PC-3 (cell line): ENCODE measurements at regions not wholly inside any gene's neighbourhood (a gene's known extent, or its start where the extent isn't known, plus 50 kb on each side); places are given as distances from the start of the nearest gene placed in this dataset.

ENCODE experiments used
- ATAC-seq: fragments of 200-7000 bp; cut with Tn5 transposase; 2 replicates; pipeline ENCODE4 v1.9.1; 2020; ENCODE audit warnings: mild to moderate bottlenecking, moderate library complexity
- BruUV-seq: library from RNA; stranded (reverse); fragments of 400-500 nt; replicated peaks from 2 replicates; lab custom pipeline; 2021; lab: Mats Ljungman, UMichigan
- CTCF ChIA-PET: fragments of 300-600 bp; sonication (Branson Sonifier 250); formaldehyde crosslinking; loops from one replicate; lab custom pipeline; 2022; ENCODE audit warnings: antibody characterized with exemption; lab: Charles Lee
- POLR2A ChIA-PET: fragments of 300-600 bp; sonication (Branson Sonifier 250); formaldehyde crosslinking; loops from one replicate; lab custom pipeline; 2022; ENCODE audit warnings: antibody characterized with exemption; ENCODE audit not compliant: unreplicated experiment; lab: Charles Lee
- DNase-seq: peaks from one replicate; pipeline ENCODE4 v3.0.0-alpha.2; 2015
- H2AFZ ChIP-seq: fragments of 300-600 bp; sonication (generic); 2 replicates; pipeline ENCODE4 v1.6.0; 2016; ENCODE audit warnings: antibody characterized with exemption, low read length
- H3F3A ChIP-seq: fragments of 300-600 bp; sonication (generic); one replicate; pipeline ENCODE4 v1.6.0; 2017; ENCODE audit warnings: antibody characterized with exemption, low read length, control low read depth, mild to moderate bottlenecking; ENCODE audit not compliant: unreplicated experiment
- H3K27ac ChIP-seq: fragments of 300-600 bp; sonication (generic); 2 replicates; pipeline ENCODE4 v1.5.1; 2016; ENCODE audit warnings: mild to moderate bottlenecking, low read length
- H3K27me3 ChIP-seq: fragments of 300-600 bp; sonication (generic); 2 replicates; pipeline ENCODE4 v1.6.1; 2016; ENCODE audit warnings: low read length, mixed read lengths
- H3K36me3 ChIP-seq: fragments of 300-600 bp; sonication (generic); 2 replicates; pipeline ENCODE4 v1.6.1; 2016; ENCODE audit warnings: low read depth, mixed run types, low read length, mixed read lengths
- H3K4me1 ChIP-seq: fragments of 300-600 bp; sonication (generic); 2 replicates; pipeline ENCODE4 v1.5.1; 2016; ENCODE audit warnings: low read length; ENCODE audit not compliant: insufficient read depth
- H3K4me2 ChIP-seq: fragments of 300-600 bp; sonication (generic); 2 replicates; pipeline ENCODE4 v1.6.0; 2016; ENCODE audit warnings: low read length
- H3K4me3 ChIP-seq: fragments of 300-600 bp; sonication (generic); 2 replicates; pipeline ENCODE4 v1.5.1; 2016; ENCODE audit warnings: mild to moderate bottlenecking, low read length, mixed read lengths
- H3K79me2 ChIP-seq: fragments of 300-600 bp; sonication (generic); 2 replicates; pipeline ENCODE4 v1.6.1; 2017; ENCODE audit warnings: low read length, mixed read lengths
- H3K9ac ChIP-seq: fragments of 300-600 bp; sonication (generic); 2 replicates; pipeline ENCODE4 v1.6.0; 2016; ENCODE audit warnings: mild to moderate bottlenecking, low read length
- H3K9me2 ChIP-seq: fragments of 300-600 bp; sonication (generic); replicated peaks from 2 replicates; pipeline ENCODE4 v1.6.1; 2016; ENCODE audit warnings: mixed run types, low read length, mixed read lengths
- H3K9me3 ChIP-seq: fragments of 300-600 bp; sonication (generic); 2 replicates; pipeline ENCODE4 v1.6.1; 2016; ENCODE audit warnings: low read length, mixed read lengths
- H4K20me1 ChIP-seq: fragments of 300-600 bp; sonication (generic); 2 replicates; pipeline ENCODE4 v1.6.1; 2016; ENCODE audit warnings: low read length, mixed read lengths
- EZH2 ChIP-seq: fragments of 300-600 bp; sonication (generic); IDR thresholded peaks from one replicate; pipeline ENCODE4 v1.6.1; 2017; ENCODE audit warnings: antibody characterized with exemption, mild to moderate bottlenecking, low read length; ENCODE audit not compliant: unreplicated experiment
- EZH2phosphoT487 ChIP-seq: fragments of 300-600 bp; sonication (generic); IDR thresholded peaks from 2 replicates; pipeline ENCODE4 v1.6.1; 2018; ENCODE audit warnings: mild to moderate bottlenecking, antibody characterized with exemption, low read length, borderline replicate concordance
- intact Hi-C: fragments of 100-400 bp; cut with micrococcal nuclease; formaldehyde crosslinking; loops from 2 replicates; pipeline ENCODE4 v1.9.0; 2023
- TF ChIP-seq, protein P1 (sequence below): fragments of 300-600 bp; sonication (generic); conservative IDR thresholded peaks from 2 replicates; pipeline ENCODE4 v1.5.1; 2017; ENCODE audit warnings: antibody characterized with exemption, low read depth, mild to moderate bottlenecking, low read length

DNA sequence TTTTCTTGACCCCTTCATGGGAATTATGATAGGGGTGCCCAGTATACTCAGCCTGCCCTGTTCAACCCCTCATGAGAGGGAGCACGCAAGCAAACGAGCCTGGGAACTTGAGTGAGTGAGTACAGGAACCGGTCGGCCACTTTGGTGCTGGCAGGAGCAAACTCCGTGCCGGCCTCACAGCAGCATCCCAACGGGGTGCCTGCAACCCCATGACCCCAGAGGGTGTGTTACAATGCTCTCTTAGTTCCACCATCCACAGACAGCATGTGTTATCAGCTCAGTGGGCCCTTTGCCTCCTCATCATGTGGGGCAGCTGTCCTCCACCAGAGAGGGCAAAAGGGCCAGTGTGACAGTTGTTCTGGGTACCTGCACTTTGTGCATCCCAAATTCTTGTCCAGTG lies 289.8 kb downstream of the FRK start:
- Histone ChIP-seq H3K27me3 (no peaks in the 10 kb centered on the region), H3K9ac (no peak overlapping the region), H2AFZ (no peak overlapping the region), H3F3A (no peaks in the 10 kb centered on the region), H4K20me1 (no peaks in the 10 kb centered on the region), H3K27ac (no peak overlapping the region), H3K4me1 (no peaks in the 10 kb centered on the region), H3K4me2 (no peak overlapping the region), H3K9me3 (no peaks in the 10 kb centered on the region), H3K4me3 (no peak overlapping the region), H3K36me3 (no peaks in the 10 kb centered on the region), H3K9me2 (no peaks in the 10 kb centered on the region), H3K79me2 (no peaks in the 10 kb centered on the region)
- BruUV-seq, result no TSS peak
- ChIA-PET POLR2A (no interaction called here), CTCF (no interaction called here)
- intact Hi-C loops, result no loop called here
- TF ChIP-seq, protein P1, sequence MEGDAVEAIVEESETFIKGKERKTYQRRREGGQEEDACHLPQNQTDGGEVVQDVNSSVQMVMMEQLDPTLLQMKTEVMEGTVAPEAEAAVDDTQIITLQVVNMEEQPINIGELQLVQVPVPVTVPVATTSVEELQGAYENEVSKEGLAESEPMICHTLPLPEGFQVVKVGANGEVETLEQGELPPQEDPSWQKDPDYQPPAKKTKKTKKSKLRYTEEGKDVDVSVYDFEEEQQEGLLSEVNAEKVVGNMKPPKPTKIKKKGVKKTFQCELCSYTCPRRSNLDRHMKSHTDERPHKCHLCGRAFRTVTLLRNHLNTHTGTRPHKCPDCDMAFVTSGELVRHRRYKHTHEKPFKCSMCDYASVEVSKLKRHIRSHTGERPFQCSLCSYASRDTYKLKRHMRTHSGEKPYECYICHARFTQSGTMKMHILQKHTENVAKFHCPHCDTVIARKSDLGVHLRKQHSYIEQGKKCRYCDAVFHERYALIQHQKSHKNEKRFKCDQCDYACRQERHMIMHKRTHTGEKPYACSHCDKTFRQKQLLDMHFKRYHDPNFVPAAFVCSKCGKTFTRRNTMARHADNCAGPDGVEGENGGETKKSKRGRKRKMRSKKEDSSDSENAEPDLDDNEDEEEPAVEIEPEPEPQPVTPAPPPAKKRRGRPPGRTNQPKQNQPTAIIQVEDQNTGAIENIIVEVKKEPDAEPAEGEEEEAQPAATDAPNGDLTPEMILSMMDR, result no peak
- no peak for TF ChIP-seq EZH2
- no peak for TF ChIP-seq EZH2phosphoT487
- no peak for ATAC-seq
- DNase-seq, result no peak

DNA sequence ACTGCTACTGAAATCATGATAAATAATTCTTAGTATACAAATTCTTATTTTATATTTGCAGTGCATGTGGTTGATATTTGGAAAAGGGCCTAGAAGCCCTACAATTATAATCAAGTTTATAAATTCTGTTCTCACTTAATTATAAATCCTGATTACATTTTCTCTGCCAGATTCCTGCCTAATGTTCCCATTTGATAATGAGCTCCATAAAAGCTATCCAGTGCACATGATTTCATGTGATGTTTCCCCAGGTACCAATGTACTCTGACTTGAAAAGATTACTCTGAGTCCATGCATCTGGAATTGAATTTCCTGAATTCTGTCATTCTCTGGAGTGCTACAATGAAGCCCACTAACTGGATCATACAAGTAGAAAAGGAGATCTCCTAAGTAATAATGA lies 292.2 kb downstream of the FRK start:
- Histone ChIP-seq H3K27ac (no peak overlapping the region), H3K36me3 (no peaks in the 10 kb centered on the region), H4K20me1 (no peaks in the 10 kb centered on the region), H3K4me3 (no peak overlapping the region), H3K27me3 (no peaks in the 10 kb centered on the region), H3F3A (no peaks in the 10 kb centered on the region), H3K79me2 (no peaks in the 10 kb centered on the region), H3K9me3 (no peaks in the 10 kb centered on the region), H3K9me2 (no peaks in the 10 kb centered on the region), H3K4me2 (no peak overlapping the region), H2AFZ (no peak overlapping the region), H3K9ac (no peak overlapping the region), H3K4me1 (no peaks in the 10 kb centered on the region)
- ChIA-PET CTCF (no interaction called here), POLR2A (no interaction called here)
- ATAC-seq (no peak), DNase-seq (no peak)
- no peak for TF ChIP-seq EZH2
- TF ChIP-seq, protein P1, result no peak
- no peak for TF ChIP-seq EZH2phosphoT487
- no TSS peak for BruUV-seq
- intact Hi-C loops, result no loop called here

DNA sequence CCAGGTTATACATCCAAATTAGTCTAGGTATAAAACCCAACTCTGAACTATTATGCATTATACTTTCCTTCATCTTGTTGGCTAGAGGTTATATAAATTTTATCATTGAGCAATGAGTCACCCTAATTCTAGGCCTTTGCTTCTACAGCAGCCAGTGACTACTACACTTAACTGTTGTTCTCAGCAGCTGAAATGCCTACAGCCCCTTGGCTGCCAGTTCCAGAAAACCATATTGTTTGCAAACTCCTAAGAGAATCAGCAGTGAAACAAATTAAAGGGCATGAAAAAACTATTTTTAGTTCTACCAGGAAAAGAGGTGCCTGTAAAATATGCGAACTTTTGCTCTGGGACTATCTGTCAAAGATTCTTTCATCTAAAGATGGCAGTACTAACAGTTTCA lies 292.8 kb downstream of the FRK start:
- CTCF ChIA-PET, result no interaction called here

More for the DNA sequence above, 292.8 kb downstream of the FRK start:
- Histone ChIP-seq H3F3A (no peaks in the 10 kb centered on the region), H3K36me3 (no peaks in the 10 kb centered on the region), H3K27me3 (no peaks in the 10 kb centered on the region), H3K9me2 (no peaks in the 10 kb centered on the region), H2AFZ (no peak overlapping the region), H3K9ac (no peak overlapping the region), H4K20me1 (no peaks in the 10 kb centered on the region), H3K4me3 (no peak overlapping the region), H3K27ac (no peak overlapping the region), H3K4me1 (no peaks in the 10 kb centered on the region), H3K9me3 (no peaks in the 10 kb centered on the region), H3K79me2 (no peaks in the 10 kb centered on the region), H3K4me2 (no peak overlapping the region)
- POLR2A ChIA-PET, result no interaction called here
- no TSS peak for BruUV-seq
- DNase-seq (no peak), ATAC-seq (no peak)
- intact Hi-C loops, result no loop called here
- TF ChIP-seq EZH2phosphoT487, result no peak
- TF ChIP-seq, protein P1, result no peak
- TF ChIP-seq EZH2, result no peak
